ENCODE measurements at regions not wholly inside any gene's neighbourhood (a gene's known extent, or its start where the extent isn't known, plus 50 kb on each side); places are given as distances from the start of the nearest gene placed in this dataset.

DNA sequence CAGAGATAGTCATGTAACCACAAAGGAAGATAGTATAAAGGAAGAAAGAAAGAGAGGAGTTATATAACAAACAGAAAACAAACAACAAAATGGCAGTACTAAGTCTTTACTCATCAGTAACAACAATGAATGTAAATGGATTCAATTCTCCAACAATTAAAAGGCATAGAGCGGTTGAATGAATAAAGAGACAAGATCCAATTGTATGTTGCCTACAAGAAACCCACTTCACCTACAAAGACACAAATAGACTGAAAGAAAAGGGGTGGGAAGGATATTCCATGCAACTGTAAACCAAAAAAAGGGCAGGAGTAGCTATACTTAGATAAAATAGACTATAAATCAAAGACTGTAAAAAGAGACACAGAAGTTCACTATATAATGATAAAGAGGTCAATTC is 157.3 kb upstream of the CREB1 start:
- TF ChIP-seq, protein P1, sequence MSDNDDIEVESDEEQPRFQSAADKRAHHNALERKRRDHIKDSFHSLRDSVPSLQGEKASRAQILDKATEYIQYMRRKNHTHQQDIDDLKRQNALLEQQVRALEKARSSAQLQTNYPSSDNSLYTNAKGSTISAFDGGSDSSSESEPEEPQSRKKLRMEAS (IDR thresholded peaks at IDR 0.05; ENCODE audit: low read depth), result no peak
- TF ChIP-seq, protein P2, sequence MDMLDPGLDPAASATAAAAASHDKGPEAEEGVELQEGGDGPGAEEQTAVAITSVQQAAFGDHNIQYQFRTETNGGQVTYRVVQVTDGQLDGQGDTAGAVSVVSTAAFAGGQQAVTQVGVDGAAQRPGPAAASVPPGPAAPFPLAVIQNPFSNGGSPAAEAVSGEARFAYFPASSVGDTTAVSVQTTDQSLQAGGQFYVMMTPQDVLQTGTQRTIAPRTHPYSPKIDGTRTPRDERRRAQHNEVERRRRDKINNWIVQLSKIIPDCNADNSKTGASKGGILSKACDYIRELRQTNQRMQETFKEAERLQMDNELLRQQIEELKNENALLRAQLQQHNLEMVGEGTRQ (IDR thresholded peaks at IDR 0.05; ENCODE audit: borderline replicate concordance, low read depth, low read length), result no peak
- TF ChIP-seq RXRA (IDR thresholded peaks at IDR 0.05; ENCODE audit: borderline replicate concordance, low read depth) (no peak), CTCF (IDR thresholded peaks at IDR 0.05) (no peak), SIN3A (IDR thresholded peaks at IDR 0.05; ENCODE audit: borderline replicate concordance, low read depth, low read length) (no peak), YY1 (IDR thresholded peaks at IDR 0.05; ENCODE audit: low read depth) (no peak), TAF1 (IDR thresholded peaks at IDR 0.05; ENCODE audit: borderline replicate concordance, low read depth, low read length) (no peak), RCOR1 (IDR thresholded peaks at IDR 0.05; ENCODE audit: low read length) (no peak), NFIC (IDR thresholded peaks at IDR 0.05; ENCODE audit: borderline replicate concordance) (no peak), MEF2A (IDR thresholded peaks at IDR 0.05; ENCODE audit: borderline replicate concordance, low read depth) (no peak), TCF12 (IDR thresholded peaks at IDR 0.05) (no peak)
- TF ChIP-seq, protein P3, sequence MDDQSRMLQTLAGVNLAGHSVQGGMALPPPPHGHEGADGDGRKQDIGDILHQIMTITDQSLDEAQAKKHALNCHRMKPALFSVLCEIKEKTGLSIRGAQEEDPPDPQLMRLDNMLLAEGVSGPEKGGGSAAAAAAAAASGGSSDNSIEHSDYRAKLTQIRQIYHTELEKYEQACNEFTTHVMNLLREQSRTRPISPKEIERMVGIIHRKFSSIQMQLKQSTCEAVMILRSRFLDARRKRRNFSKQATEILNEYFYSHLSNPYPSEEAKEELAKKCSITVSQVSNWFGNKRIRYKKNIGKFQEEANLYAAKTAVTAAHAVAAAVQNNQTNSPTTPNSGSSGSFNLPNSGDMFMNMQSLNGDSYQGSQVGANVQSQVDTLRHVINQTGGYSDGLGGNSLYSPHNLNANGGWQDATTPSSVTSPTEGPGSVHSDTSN (IDR thresholded peaks at IDR 0.05), result no peak
